Stomach (tissue), 8 donors: ENCODE measurements at regions not wholly inside any gene's neighbourhood (a gene's known extent, or its start where the extent isn't known, plus 50 kb on each side); places are given as distances from the start of the nearest gene placed in this dataset.
"Not testable (repeated sequence)": the region's sequence is repeated elsewhere in the genome, so short reads cannot be mapped to it uniquely, and the experiment has no call there.

Experiments
- DNase-seq, 2 donors: peaks; one replicate each; pipeline versions ENCODE4 v3.0.0 to v3.0.0-alpha.2; 2013 to 2019
- H3K27ac ChIP-seq, 5 donors: fragments of 200-600 bp in 4 of 5; sonication (generic) in 4 of 5; one replicate each; pipeline ENCODE4 v1.5.1; 2013 to 2019; ENCODE audit warnings: mild to moderate bottlenecking in 1 of 5, moderate library complexity in 1 of 5
- H3K27me3 ChIP-seq, 3 donors: fragments of 200-600 bp; sonication (generic); one replicate each; pipeline ENCODE4 v1.5.1; 2017 to 2019; ENCODE audit warnings: mixed run types in 1 of 3
- H3K36me3 ChIP-seq, 4 donors: fragments of 200-600 bp; sonication (generic); 1 replicate in 3 of 4; 2 replicates in 1 of 4; pipeline ENCODE4 v1.5.1; 2016 to 2019
- H3K4me1 ChIP-seq, 4 donors: fragments of 200-600 bp; sonication (generic); one replicate each; pipeline ENCODE4 v1.5.1; 2016 to 2019
- H3K4me3 ChIP-seq, 4 donors: fragments of 200-600 bp; sonication (generic) in 3 of 4; one replicate each; pipeline ENCODE4 v1.5.1; 2016 to 2019; ENCODE audit warnings: mild to moderate bottlenecking in 1 of 4
- H3K9me3 ChIP-seq, 4 donors: fragments of 200-600 bp; sonication (generic); one replicate each; pipeline ENCODE4 v1.5.1; 2016 to 2019
- CTCF ChIP-seq, 7 experiments: fragments of 450-650 bp in 4 of 7; fragments of 200-600 bp in 3 of 7; sonication (generic) in 3 of 7; IDR thresholded peaks; one replicate each; pipeline ENCODE4 v1.5.1; 2016 to 2019; ENCODE audit warnings: antibody characterized with exemption in 7 of 7, control low read depth in 2 of 7, mild to moderate bottlenecking in 1 of 7
- EP300 ChIP-seq: sonication (generic); formaldehyde crosslinking; IDR thresholded peaks from one replicate; pipeline ENCODE4 v1.6.1; 2017; ENCODE audit warnings: antibody characterized with exemption
- POLR2A ChIP-seq, 4 donors: fragments of 450-650 bp; IDR thresholded peaks; one replicate each; pipeline ENCODE4 v1.6.1; 2016; ENCODE audit warnings: antibody characterized with exemption in 4 of 4, control low read depth in 2 of 4, mild to moderate bottlenecking in 1 of 4, moderate library complexity in 1 of 4
- POLR2AphosphoS5 ChIP-seq, 3 donors: sonication (generic); formaldehyde crosslinking; IDR thresholded peaks; one replicate each; pipeline ENCODE4 v1.6.1; 2016; ENCODE audit warnings: antibody characterized with exemption in 3 of 3
- WGBS, 5 donors: extraction: QIAGEN DNeasy Blood & Tissue Kit in 3 of 5; methylation state at CpG; one replicate each; pipeline versions ENCODE4 v1.1.5 to v1.1.7; 2013 to 2018; 5-methylcytosine and 5-hydroxymethylcytosine counted together
- intact Hi-C: fragments of 100-400 bp; cut with DNase I; formaldehyde crosslinking; loops from one replicate; pipeline ENCODE4 v1.15.1; 2023; ENCODE audit warnings: low total_unique reads
- donor health status: healthy with polysubstance abuse.
- donor health status: Bipolar disorder and iron deficiency.
- donor health status: healthy.

DNA sequence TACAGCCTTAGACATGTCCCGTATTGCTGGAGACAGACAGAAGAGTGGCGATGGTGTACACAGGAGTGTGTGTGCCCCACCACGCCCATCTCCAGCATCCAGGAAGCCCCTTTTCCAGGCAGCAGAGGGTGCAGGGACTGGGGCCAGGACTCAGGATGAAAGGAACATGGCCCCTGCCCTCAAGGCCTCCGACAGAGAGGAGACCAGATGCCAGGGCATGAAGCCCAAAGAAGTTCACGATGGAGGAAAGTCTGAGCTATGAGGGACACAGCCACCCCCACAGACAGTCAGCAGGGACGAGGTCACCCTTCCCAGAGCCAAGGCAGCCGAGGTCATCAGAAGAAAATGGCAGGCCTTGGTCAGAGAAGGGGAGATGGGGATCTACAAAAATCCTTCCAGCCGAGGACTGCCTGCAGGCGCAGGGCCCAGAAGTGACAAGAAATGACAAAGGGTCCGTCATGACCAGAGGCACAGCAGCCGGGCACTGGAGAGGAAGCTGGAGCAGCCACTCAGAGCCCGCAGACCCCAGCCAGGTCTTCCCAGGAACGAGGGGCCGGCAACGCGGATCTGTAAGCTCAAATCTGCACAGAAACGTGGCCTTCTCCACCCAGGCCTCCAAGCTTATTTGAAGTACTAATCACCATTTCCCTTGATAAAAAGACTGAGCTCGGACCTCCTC is 78.7 kb upstream of the PPP2R2D start:
- no peak overlapping the region for H3K4me3 ChIP-seq
- H3K9me3 ChIP-seq, result peaks cover 0 to 1% (median 0%) of the 10 kb centered on the region in 4 donors
- no peak for TF ChIP-seq CTCF (IDR thresholded peaks at IDR 0.05)
- TF ChIP-seq POLR2A (IDR thresholded peaks at IDR 0.05), result no peak
- no peak for TF ChIP-seq POLR2AphosphoS5 (IDR thresholded peaks at IDR 0.05)
- no peak for TF ChIP-seq EP300
- no peaks in the 10 kb centered on the region for H3K36me3 ChIP-seq
- H3K27ac ChIP-seq, result no peak overlapping the region
- peak in 1 of 2 donors; percentile 15 for DNase-seq
- peaks cover 0 to 3% (median 0%) of the 10 kb centered on the region in 4 donors for H3K4me1 ChIP-seq
- H3K27me3 ChIP-seq, result peaks cover 0 to 68% (median 19%) of the 10 kb centered on the region in 3 donors
- intact Hi-C loops, result no loop called here
- WGBS, 5 donors, result 72 to 82% (median 77%) methylated on average over 16 to 18 of the region's 18 CpGs

- Histone ChIP-seq H3K36me3 (no peaks in the 10 kb centered on the region), H3K27me3 (peaks cover 0 to 62% (median 18%) of the 10 kb centered on the region in 3 donors), H3K4me1 (peaks cover 0 to 3% (median 0%) of the 10 kb centered on the region in 4 donors), H3K4me3 (no peak overlapping the region), H3K27ac (no peak overlapping the region), H3K9me3 (peaks cover 0 to 7% (median 0%) of the 10 kb centered on the region in 4 donors)
- DNase-seq, result peak in 1 of 2 donors; percentile 14
- intact Hi-C loops, result no loop called here
- WGBS, 5 donors, result 71 to 92% (median 74%) methylated on average over 6 to 9 of the region's 9 CpGs
- no peak for TF ChIP-seq POLR2AphosphoS5 (IDR thresholded peaks at IDR 0.05)
- no peak for TF ChIP-seq EP300
- TF ChIP-seq POLR2A (IDR thresholded peaks at IDR 0.05), result no peak
- no peak for TF ChIP-seq CTCF (IDR thresholded peaks at IDR 0.05)
Observed at GRCh38 chr10:131822692-131823245, 78.0 kb upstream of the PPP2R2D start.

DNA sequence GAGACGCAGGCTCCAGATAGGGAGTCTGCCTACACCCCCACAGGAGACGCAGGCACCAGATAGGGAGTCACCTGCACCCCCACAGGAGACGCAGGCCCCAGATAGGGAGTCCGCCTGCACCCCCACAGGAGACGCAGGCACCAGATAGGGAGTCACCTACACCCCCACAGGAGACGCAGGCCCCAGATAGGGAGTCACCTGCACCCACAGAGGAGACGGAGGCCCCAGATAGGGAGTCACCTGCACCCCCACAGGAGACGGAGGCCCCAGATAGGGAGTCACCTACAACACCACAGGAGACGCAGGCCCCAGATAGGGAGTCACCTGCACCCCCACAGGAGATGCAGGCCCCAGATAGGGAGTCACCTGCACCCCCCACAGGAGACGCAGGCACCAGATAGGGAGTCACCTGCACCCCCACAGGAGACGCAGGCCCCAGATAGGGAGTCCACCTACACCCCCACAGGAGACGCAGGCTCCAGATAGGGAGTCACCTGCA is 77.2 kb upstream of the PPP2R2D start:
- H3K4me3 ChIP-seq, H3K27ac ChIP-seq, H3K4me1 ChIP-seq, DNase-seq, intact Hi-C loops, H3K9me3 ChIP-seq, H3K36me3 ChIP-seq: not testable (repeated sequence)
- WGBS, 5 donors, result 84 to 88% (median 86%) methylated on average over 10 to 11 of the region's 12 CpGs; no CpG with 5 or more reads in 2 of the 5 donors
- peaks cover 0 to 57% (median 10%) of the 10 kb centered on the region in 3 donors for H3K27me3 ChIP-seq

- TF ChIP-seq POLR2A (IDR thresholded peaks at IDR 0.05) (no peak), CTCF (IDR thresholded peaks at IDR 0.05) (no peak), POLR2AphosphoS5 (IDR thresholded peaks at IDR 0.05) (no peak), EP300 (no peak)
- intact Hi-C loops, result no loop called here
- Histone ChIP-seq H3K9me3 (peaks cover 0 to 7% (median 3%) of the 10 kb centered on the region in 4 donors), H3K27me3 (peaks cover 0 to 56% (median 10%) of the 10 kb centered on the region in 3 donors), H3K4me3 (no peak overlapping the region), H3K27ac (no peak overlapping the region), H3K36me3 (no peaks in the 10 kb centered on the region), H3K4me1 (peaks cover 0 to 3% (median 0%) of the 10 kb centered on the region in 4 donors)
- DNase-seq, result no peak
- WGBS, 5 donors, result 45 to 67% (median 47%) methylated on average over 6 to 24 of the region's 24 CpGs
Observed at GRCh38 chr10:131824371-131825149, 76.2 kb upstream of the PPP2R2D start.
